Fibroblast of lung (primary cell): ENCODE measurements at regions not wholly inside any gene's neighbourhood (a gene's known extent, or its start where the extent isn't known, plus 50 kb on each side); places are given as distances from the start of the nearest gene placed in this dataset.

Experiments
- DNase-seq, 2 donors: peaks; one replicate each; pipeline versions ENCODE4 v3.0.0 to v3.0.0-alpha.2; 2010; ENCODE audit warnings: low read depth in 2 of 2
- H2AFZ ChIP-seq: 2 replicates; pipeline ENCODE4 v1.5.1; 2012; ENCODE audit warnings: low read length, control low read depth, inconsistent platforms
- H3K27ac ChIP-seq: 2 replicates; pipeline ENCODE4 v1.5.1; 2011; ENCODE audit warnings: low read length, control low read depth; ENCODE audit not compliant: insufficient read depth
- H3K27me3 ChIP-seq: 2 replicates; pipeline ENCODE4 v1.5.1; 2011; ENCODE audit warnings: mild to moderate bottlenecking, low read length; ENCODE audit not compliant: control insufficient read depth, insufficient read depth
- H3K36me3 ChIP-seq: 2 replicates; pipeline ENCODE4 v1.5.1; 2011; ENCODE audit warnings: low read length; ENCODE audit not compliant: control insufficient read depth, insufficient read depth
- H3K4me1 ChIP-seq: 2 replicates; pipeline ENCODE4 v1.5.1; 2011; ENCODE audit warnings: low read length; ENCODE audit not compliant: control insufficient read depth, insufficient read depth; ENCODE audit errors: extremely low read depth
- H3K4me2 ChIP-seq: 2 replicates; pipeline ENCODE4 v1.5.1; 2011; ENCODE audit warnings: low read length, control low read depth; ENCODE audit not compliant: insufficient read depth; ENCODE audit errors: extremely low read depth
- H3K4me3 ChIP-seq, 4 experiments: fragments of 200-600 bp in 1 of 4; sonication (generic) in 1 of 4; replicated peaks in 1 of 4; 2 replicates each; pipeline ENCODE4 v1.5.1; 2011 to 2016; ENCODE audit warnings: low read length in 4 of 4, low read depth in 3 of 4, mild to moderate bottlenecking in 3 of 4, control low read depth in 2 of 4, inconsistent platforms in 1 of 4, mixed read lengths in 1 of 4; ENCODE audit not compliant: insufficient read depth in 1 of 4; ENCODE audit errors: control extremely low read depth in 1 of 4
- H3K79me2 ChIP-seq: 2 replicates; pipeline ENCODE4 v1.5.1; 2012; ENCODE audit warnings: mild to moderate bottlenecking, low read length, inconsistent platforms; ENCODE audit not compliant: control insufficient read depth, insufficient read depth
- H3K9ac ChIP-seq: 2 replicates; pipeline ENCODE4 v1.5.1; 2011; ENCODE audit warnings: mild to moderate bottlenecking, low read length, control low read depth; ENCODE audit not compliant: insufficient read depth
- H3K9me3 ChIP-seq: 2 replicates; pipeline ENCODE4 v1.5.1; 2012; ENCODE audit warnings: low read depth, low read length; ENCODE audit not compliant: control insufficient read depth, insufficient read depth
- H4K20me1 ChIP-seq: 2 replicates; pipeline ENCODE4 v1.5.1; 2011; ENCODE audit warnings: low read length; ENCODE audit not compliant: control insufficient read depth, insufficient read depth; ENCODE audit errors: extremely low read depth
- CTCF ChIP-seq, 2 donors: IDR thresholded peaks in 1 of 2; conservative IDR thresholded peaks in 1 of 2; 1 replicate in 1 of 2; 2 replicates in 1 of 2; pipeline ENCODE4 v1.5.1; 2011 to 2012; ENCODE audit warnings: low read length in 2 of 2, control low read depth in 1 of 2, inconsistent platforms in 1 of 2, low read depth in 1 of 2, mild to moderate bottlenecking in 1 of 2
- EZH2 ChIP-seq: IDR thresholded peaks from 2 replicates; pipeline ENCODE4 v1.5.1; 2012; ENCODE audit warnings: low read length, control low read depth, mild to moderate bottlenecking; ENCODE audit errors: missing control alignments

- TF ChIP-seq CTCF (conservative IDR thresholded peaks at IDR 0.05 in 1 of 2, IDR thresholded peaks at IDR 0.05 in 1 of 2; ENCODE audit: low read depth in 1 of 2, low read length in 2 of 2), result no peak
- TF ChIP-seq EZH2, result no peak
- DNase-seq, result no peak
- no peak overlapping the region for H3K27ac ChIP-seq
- no peaks in the 10 kb centered on the region for H3K36me3 ChIP-seq
- no peaks in the 10 kb centered on the region for H3K4me1 ChIP-seq
- H3K4me2 ChIP-seq, result no peak overlapping the region
- H4K20me1 ChIP-seq, result no peaks in the 10 kb centered on the region
- no peaks in the 10 kb centered on the region for H3K9me3 ChIP-seq
- H2AFZ ChIP-seq, result no peak overlapping the region
- H3K9ac ChIP-seq, result no peak overlapping the region
- H3K79me2 ChIP-seq, result no peaks in the 10 kb centered on the region
- no peaks in the 10 kb centered on the region for H3K27me3 ChIP-seq
- no peak overlapping the region for H3K4me3 ChIP-seq
Observed at GRCh38 chrX:39857780-39858179, 240.0 kb downstream of the BCOR start.

GRCh38 chrX:39859991-39860861 lies 237.5 kb downstream of the BCOR start:
- Histone ChIP-seq H3K27me3 (peaks cover 3% of the 10 kb centered on the region), H3K4me1 (no peaks in the 10 kb centered on the region), H3K79me2 (no peaks in the 10 kb centered on the region), H3K27ac (no peak overlapping the region), H3K4me3 (no peak overlapping the region), H3K9me3 (no peaks in the 10 kb centered on the region), H4K20me1 (no peaks in the 10 kb centered on the region), H3K9ac (no peak overlapping the region), H3K36me3 (no peaks in the 10 kb centered on the region), H2AFZ (no peak overlapping the region), H3K4me2 (no peak overlapping the region)
- DNase-seq, result peak; percentile 51 to 92
- TF ChIP-seq CTCF (conservative IDR thresholded peaks at IDR 0.05 in 1 of 2, IDR thresholded peaks at IDR 0.05 in 1 of 2; ENCODE audit: low read depth in 1 of 2, low read length in 2 of 2) (no peak), EZH2 (no peak)

GRCh38 chrX:39862963-39863362 lies 234.8 kb downstream of the BCOR start:
- DNase-seq, result no peak
- Histone ChIP-seq H3K79me2 (no peaks in the 10 kb centered on the region), H3K36me3 (no peaks in the 10 kb centered on the region), H4K20me1 (no peaks in the 10 kb centered on the region), H3K4me1 (no peaks in the 10 kb centered on the region), H3K27ac (no peak overlapping the region), H3K4me2 (no peak overlapping the region), H3K9me3 (no peaks in the 10 kb centered on the region), H3K9ac (no peak overlapping the region), H2AFZ (no peak overlapping the region), H3K27me3 (peaks cover 3% of the 10 kb centered on the region), H3K4me3 (no peak overlapping the region)
- TF ChIP-seq EZH2 (no peak), CTCF (conservative IDR thresholded peaks at IDR 0.05 in 1 of 2, IDR thresholded peaks at IDR 0.05 in 1 of 2; ENCODE audit: low read depth in 1 of 2, low read length in 2 of 2) (no peak)
